HG03521 (cell line): ENCODE measurements at regions not wholly inside any gene's neighbourhood (a gene's known extent, or its start where the extent isn't known, plus 50 kb on each side); places are given as distances from the start of the nearest gene placed in this dataset.
A peak's percentile ranks its signal among the peaks of the same experiment; 100 is the strongest.

ENCODE experiments used
- ATAC-seq: cut with Tn5 transposase; IDR thresholded peaks from one replicate; pipeline ENCODE4 v1.9.1; 2021; ENCODE audit warnings: mild to moderate bottlenecking, moderate library complexity; ENCODE audit not compliant: unreplicated experiment

DNA sequence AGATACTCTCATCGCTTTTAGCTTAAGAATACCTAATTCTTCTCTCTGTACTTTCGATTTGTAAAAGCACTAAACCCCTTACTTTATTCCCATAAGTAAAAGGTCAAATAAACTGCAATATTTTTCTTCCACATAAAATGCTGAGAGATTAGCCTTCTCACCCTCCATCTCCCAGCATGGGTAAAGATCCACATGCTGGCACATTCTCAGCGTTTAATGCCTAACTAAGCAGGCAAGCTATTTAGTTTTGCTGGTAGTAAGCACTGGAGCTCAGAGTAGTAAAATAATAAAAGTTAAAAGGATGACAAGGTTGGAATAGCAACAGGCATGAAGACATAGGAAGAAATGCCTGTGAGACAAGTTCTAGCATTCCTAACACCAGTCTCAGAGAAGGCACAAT, 65.9 kb upstream of the NEBL start:
- no peak for ATAC-seq

DNA sequence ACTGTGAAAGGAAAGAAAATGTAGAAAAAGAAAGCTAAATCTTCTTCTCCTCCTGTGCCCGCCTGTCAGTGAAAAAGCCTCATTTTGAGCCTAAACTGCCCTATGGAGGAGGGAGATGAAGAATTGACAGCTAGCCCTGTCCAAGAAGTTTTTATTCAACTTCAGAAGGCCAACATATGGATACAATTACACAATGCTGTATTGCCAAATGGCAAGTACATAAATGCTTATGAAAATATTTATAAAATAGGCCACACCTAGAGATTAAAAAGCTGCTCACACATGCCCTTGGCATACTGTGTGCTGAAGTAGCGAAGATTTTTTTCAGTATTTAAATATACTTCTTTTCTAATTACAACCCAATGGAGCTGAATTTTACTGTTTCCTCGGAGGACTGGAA, 65.1 kb upstream of the NEBL start:
- no peak for ATAC-seq

GRCh38 chr10:20959242-20959641, 62.1 kb upstream of the NEBL start:
- no peak for ATAC-seq

DNA sequence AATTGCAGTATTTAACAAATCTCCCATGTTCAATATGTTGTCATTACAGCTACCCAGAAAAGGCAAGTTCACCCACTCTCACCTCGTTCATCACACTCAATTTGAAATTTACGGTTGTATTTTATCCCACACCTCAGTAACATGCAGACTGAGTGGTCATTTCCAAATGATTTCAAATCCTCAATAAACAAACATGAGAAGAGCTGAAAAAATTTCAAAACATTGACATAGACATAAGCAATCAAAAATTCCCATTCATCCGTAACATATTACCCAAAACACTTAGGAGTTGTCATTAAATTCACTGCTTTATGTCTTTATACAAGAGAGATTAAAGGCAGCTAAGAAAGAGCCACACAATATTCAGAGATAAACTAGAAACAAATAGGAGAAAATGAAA, 61.7 kb upstream of the NEBL start:
- ATAC-seq: no peak

- ATAC-seq: no peak
Observed at GRCh38 chr10:20958225-20958624, 61.1 kb upstream of the NEBL start.

DNA sequence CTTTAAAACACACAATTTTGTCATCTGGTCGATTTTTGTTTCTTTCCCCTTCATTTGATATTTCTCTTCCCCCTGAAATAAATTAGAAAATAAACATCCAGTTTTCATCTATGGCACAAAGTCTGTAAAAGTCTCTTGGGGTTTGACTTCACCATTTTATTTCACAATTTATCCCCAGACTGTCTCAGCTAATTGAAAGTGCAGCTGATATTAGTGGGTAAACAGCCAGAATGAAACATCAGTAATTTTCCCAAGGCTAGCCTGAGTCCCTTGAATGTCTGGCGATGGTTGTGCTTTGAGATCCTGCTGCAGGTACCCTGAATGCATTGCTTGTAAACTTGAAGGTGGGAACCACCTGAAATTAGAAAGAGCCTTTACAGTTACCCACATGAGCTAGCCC, 60.6 kb upstream of the NEBL start:
- ATAC-seq: no peak

GRCh38 chr10:20956843-20957242, 59.7 kb upstream of the NEBL start:
- no peak for ATAC-seq

- no peak for ATAC-seq
Observed at GRCh38 chr10:20955355-20955893, 58.3 kb upstream of the NEBL start.

DNA sequence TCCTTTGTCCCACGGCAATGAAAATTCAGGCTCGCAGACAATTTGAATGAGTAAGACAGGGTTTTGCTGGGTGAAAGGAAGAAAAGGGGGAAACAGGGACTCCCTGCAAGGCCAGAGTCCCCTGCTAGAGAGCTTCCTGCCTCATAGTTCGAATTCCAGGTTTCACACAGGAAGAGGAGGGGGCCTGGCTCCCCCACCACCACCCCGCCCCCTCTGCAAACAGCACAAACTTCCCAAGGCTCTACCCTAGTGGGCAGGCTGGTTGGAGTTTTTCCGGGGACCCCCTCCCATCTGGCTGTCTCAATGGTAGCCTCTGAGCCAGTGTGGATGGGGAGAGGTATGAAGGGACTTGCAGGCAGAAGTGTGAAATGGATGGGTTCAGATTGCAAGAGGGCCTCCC, 57.4 kb upstream of the NEBL start:
- ATAC-seq: no peak

DNA sequence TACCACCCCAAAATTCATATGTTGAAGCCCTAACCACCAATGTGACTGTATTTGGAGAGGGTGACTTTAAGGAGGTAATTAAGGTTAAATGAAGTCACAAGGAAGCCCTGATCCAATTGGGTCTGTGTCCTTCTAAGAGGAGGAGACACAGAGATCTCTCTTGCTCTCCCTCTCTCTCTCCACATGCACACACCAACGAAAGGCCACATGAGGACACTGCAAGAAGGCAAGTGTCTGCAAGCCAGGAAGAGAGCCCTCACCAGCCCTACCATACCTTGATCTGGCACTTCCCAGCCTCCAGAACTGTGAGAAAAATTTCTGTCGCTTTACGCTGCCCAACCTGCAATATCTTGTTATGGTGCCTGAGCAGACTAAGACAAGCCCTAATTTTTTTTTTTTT, 56.0 kb upstream of the NEBL start:
- ATAC-seq: no peak

DNA sequence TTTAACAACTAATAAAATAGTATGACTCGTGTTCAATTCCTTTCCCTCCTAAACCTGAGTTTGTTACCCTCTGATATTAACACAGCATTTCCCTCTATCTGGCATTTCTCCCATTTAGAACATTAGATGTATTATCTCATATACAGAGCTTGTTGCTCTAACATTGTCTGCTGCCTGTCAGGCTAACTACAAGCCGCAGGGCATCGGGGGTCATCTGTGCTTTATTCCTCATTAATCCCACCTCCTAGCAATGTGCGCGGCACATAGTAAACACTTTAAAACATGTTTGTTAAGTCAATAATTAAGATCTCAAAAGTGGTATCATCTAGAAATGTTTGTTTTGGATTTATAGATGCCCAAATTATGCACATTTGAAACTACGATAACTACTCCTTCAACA, 52.9 kb upstream of the NEBL start:
- no peak for ATAC-seq

DNA sequence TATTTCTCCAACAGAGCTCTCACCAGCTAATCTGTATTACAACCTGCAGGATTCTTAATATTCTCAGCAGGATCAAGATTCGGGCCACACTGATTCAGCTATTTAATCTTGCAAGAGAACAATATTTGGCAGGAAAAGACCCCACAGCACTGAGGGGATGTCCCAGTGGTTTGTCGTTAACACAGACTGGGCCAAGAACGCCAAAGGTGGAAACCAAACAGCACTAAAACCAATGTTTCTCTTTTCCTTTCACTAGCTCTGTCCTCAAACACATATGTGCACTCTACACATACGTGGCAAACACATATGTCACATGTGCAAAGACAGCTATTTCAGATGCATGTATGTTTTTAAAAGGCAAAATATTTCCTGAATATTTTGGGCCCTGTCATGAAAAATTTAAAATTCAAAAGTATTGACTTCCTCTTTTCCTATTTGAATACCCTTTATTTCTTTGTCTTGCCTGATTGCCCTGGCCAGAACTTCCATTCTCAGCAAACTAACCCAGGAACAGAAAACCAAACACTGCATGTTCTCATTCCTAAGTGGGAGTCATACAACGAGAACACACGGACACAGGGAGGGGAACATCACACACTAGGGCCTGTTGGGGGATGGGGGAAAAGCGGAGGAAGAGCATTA, 51.7 kb upstream of the NEBL start:
- peak; percentile 59 for ATAC-seq
